Activated gamma-delta T cell treated with Interleukin-2 at 50 U/mL for 16 hours (primary cell): ENCODE measurements at regions not wholly inside any gene's neighbourhood (a gene's known extent, or its start where the extent isn't known, plus 50 kb on each side); places are given as distances from the start of the nearest gene placed in this dataset.

Source experiments
- DNase-seq: peaks from one replicate; pipeline ENCODE4 v3.0.0-alpha.2; 2020

DNA sequence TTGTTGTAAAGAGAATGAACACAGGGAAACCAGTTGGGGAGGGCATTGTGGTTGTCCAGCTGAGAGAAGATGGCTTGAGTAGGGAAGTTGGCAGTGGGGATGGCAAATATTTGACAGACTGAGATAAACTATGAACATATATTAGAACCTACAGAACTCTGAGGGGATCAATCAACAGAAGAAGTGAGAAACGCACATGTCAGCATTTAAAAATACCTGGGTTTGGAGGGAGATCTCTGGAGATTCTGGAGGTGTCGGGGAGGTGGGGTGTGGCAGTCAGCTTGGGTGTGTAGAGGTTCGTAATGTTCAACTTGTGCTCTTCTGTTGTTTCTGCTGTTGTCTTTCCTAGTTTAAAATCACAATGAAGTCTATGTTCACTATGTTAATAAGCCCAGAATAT lies 517.8 kb downstream of the AACS start:
- no peak for DNase-seq

- DNase-seq: no peak
These were observed 521.2 kb downstream of the AACS start for GRCh38 chr12:125586441-125586840.

DNA sequence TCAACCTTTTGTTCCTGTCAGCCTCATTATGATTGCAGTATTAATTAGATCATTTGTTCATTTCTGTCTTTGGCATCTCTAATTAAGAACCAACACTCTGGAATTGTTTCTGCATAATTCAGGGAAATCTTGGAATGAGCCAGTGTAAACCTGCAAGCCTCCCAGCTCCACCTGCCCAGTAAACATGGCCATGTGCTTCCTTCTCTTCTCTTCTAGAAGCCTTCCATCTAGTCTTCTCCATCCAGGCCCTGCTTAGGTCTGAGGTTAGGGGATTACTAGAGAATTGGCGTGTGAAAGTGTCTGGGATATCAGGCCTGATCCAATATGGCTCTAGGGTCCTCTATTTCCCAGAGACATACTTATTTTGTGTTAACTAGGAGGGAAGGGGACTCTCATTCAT lies 528.0 kb downstream of the AACS start:
- DNase-seq: no peak

DNA sequence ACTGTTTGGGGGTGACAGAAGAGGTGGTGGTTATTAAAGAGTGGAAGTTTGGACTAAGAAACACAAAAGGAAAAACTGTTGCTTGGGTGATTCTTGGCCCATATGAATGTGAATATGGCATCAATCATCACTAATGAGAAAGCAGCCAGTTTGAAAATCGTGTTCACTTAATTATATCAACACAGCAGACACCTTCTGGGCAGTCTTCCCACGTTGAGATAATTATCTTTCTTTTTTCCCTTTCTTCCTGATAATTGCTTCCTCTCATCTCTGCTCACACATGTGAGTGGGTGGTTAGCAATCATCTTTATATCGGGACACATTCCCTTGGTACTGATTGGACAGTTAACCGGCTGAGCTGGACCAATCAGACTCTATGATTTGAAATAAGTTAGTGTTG lies 539.7 kb downstream of the AACS start:
- DNase-seq: no peak

DNA sequence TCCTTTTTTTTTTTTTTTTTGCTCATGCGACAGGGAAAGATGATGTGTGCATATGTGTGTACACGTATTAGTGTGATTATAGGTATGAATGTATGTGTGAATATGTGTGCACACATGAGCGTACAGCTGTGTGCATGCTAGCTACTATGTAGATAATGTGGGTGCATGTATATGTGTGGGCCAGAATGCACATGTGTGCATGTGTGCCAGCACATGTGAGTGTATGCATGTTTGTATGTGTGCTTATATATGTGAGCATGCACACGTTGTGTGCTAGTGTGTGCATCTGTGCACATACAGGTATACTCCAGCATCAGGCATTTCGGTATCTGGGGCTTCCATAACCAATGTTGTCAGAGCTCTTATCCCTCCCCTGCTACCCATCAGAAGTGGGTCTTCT lies 541.1 kb downstream of the AACS start:
- no peak for DNase-seq

- no peak for DNase-seq
These were observed 545.1 kb downstream of the AACS start for GRCh38 chr12:125610292-125610691.

- DNase-seq: no peak
These were observed 545.7 kb downstream of the AACS start for GRCh38 chr12:125610971-125611370.

GRCh38 chr12:125614058-125614457 lies 548.8 kb downstream of the AACS start:
- no peak for DNase-seq

- no peak for DNase-seq
These were observed 554.5 kb downstream of the AACS start for GRCh38 chr12:125619723-125620122.

DNA sequence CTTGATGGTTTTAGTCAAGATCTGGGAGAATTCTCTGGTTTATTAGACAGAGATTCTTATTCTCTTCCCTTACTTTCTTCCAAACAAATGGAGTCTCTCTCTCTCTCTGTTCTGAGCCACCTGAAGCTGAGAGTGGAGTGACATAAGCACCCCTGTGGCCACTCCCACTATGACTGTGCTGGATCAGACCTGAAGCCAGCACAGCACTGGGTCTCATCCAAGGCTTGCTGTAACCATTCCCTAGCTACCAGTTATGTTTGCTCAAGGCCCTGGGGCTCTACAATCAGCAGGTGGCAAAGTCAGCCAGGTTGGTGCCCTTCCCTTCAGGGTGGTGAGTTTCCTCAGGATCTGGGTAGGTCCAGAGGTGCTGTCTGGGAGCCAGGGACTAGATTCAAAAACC lies 568.5 kb downstream of the AACS start:
- DNase-seq: no peak

GRCh38 chr12:125634813-125635212 lies 569.6 kb downstream of the AACS start:
- no peak for DNase-seq

DNA sequence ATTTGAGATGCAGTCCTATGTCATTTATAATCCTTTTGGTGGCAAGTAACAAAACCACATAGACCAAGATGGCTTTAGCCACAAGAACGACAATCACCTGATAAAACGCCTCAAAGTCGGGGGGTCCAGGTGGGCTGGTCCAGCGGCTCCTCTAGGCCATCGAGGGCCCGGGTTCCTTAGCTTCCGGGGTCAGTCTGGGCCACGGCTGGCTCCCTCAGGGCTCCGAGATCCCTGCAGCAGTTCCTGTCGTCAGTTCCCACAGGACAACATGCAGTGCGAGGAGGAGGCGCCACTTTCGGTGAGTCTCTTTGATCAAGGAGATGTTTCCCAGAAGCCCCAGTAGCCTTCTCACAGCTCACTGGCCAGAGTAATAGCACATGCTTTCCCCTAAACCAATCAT lies 574.6 kb downstream of the AACS start:
- no peak for DNase-seq

DNA sequence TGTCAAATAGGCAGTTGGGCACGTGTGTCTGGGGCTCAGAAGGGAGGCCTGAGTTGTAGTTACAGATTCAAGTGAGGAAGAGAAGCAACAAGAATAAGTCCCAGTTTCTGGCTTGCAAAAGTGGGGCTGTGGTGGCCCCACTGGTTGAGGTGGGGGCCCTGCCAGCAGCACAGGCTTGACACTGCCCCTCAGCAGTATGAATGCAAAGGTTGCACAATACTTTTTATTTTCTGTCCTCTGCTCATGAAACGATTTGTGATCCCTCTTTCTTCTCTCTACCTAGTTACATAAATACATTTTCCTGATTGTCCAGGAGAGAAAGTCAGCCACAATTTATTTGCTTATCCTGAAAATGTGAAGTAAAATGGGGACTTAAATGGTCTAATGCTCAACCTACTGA lies 577.8 kb downstream of the AACS start:
- DNase-seq: no peak

- DNase-seq: no peak
These were observed 580.5 kb downstream of the AACS start for GRCh38 chr12:125645724-125646123.

GRCh38 chr12:125650587-125650986 lies 585.4 kb downstream of the AACS start:
- no peak for DNase-seq

DNA sequence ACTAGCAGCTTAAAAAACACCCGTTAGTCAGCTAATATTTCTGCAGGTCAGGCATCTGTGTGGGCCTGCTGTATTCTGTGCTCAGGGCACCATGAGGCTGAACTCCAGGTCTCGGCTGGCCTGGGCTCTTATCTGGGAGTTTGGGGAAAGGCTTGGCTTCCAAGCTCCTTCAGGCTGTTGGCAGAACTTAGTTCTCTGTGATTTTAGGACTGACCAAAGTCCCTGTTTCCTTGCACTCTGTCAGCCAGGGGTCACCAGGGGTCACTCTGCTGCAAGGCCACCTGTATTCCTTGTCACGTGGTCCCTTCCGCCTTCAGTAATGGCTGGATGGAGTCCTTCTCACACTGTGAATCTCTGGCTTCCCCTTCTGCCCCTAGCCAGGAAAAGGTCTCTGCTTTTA lies 586.4 kb downstream of the AACS start:
- no peak for DNase-seq

GRCh38 chr12:125652681-125653080 lies 587.4 kb downstream of the AACS start:
- DNase-seq: no peak

DNA sequence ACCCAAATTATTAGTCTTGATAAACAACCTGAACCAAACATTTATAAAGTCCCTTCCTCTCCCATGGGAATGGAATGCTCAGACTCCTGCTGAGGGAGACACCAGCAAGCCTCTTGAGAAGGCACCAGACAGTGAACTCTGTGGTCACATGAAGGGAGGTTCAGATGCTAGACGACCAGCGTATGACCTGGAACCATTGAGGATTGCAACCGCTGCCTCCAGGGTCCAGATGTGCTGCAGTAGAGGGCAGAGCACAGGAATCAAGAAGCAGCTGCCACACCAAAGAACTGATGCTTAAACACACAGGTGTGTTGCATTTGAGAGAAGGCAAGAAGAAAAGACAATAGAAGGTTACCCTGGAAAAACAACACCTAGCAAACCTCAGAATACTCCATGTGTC lies 592.4 kb downstream of the AACS start:
- no peak for DNase-seq

GRCh38 chr12:125674554-125675338 lies 609.5 kb downstream of the AACS start:
- no peak for DNase-seq

DNA sequence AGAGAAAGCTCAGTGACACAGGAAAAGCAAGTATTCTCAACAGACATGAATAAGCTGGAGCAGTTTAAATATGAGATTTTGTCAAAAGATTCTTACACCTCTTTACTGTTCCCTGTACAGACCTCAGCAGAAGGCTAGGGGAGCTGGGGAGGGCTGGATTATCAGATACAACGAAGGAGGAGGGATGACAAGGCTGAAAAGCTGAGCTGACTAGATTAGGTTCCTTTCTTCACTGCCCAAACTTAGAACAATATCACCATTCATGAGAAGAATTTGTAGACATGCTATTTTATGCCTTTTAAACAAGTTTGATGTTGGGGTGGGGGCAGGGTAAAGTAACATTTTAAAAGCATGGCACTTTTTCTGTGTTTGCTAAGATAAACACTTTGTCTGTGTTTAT lies 611.1 kb downstream of the AACS start:
- no peak for DNase-seq

- DNase-seq: no peak
These were observed 612.6 kb downstream of the AACS start for GRCh38 chr12:125677829-125678228.

DNA sequence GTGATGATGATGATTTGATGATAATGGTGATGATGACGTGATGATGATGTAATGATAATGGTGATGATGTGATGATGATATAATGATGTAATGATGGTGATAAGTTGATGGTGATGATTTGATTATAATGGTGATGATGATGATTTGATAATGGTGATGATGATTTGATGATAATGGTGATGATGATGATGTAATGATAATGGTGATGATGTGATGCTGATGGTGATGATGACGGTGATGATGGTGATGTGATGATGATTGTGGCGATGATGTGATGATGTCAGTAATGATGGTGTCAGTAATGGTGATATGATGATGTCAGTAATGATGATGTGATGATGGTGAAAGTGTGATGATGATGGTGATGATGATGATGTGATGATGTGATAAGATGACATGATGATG lies 613.4 kb downstream of the AACS start:
- no peak for DNase-seq

DNA sequence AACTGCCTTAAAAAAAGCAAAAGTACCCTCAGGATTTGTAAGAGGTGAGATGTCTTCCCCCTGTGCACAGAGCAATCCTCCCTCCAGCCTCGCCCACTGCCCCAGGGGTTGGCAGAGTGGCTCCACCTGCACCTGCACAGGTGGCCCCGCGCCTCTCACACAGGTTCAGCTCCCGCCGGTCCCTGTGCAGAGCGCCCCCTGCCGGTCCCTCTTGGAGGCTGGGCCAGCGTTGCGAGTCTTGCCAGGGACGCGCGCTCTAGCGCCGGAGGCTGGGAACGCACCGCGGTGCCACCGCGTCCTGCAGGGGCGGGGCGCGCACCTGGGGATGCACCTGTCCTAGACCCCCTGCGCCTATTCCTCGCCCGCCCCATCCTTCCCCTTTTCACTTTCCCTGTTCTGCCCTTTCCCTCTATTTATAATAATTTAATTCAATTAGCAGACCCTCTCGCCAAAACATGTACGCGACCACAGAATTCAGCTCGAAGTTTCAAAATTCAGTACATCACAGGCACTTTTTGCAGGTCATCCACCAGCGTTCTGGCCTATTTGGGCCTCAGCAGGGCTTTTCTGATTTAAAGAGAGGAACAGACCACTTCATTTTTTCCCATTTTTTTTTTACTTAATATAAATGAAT lies 618.6 kb downstream of the AACS start:
- no peak for DNase-seq

GRCh38 chr12:125684968-125685790 lies 619.9 kb downstream of the AACS start:
- DNase-seq: no peak
